ENCODE measurements at regions not wholly inside any gene's neighbourhood (a gene's known extent, or its start where the extent isn't known, plus 50 kb on each side); places are given as distances from the start of the nearest gene placed in this dataset.

GRCh38 chr3:103813955-103814354 is 1379.1 kb downstream of the ZPLD1 start:
- Histone ChIP-seq H3K4me3 (no peak overlapping the region), H4K20me1 (ENCODE audit: insufficient read depth, poor library complexity, severe bottlenecking) (no peaks in the 10 kb centered on the region), H3K9me3 (ENCODE audit: low read depth) (no peaks in the 10 kb centered on the region), H3K79me2 (no peaks in the 10 kb centered on the region), H3K27ac (no peak overlapping the region), H3K4me2 (no peak overlapping the region), H2AFZ (no peak overlapping the region), H3K4me1 (ENCODE audit: insufficient read depth) (no peaks in the 10 kb centered on the region), H3K9me2 (replicated peaks; ENCODE audit: insufficient read depth) (no peaks in the 10 kb centered on the region), H3K36me3 (replicated peaks; ENCODE audit: insufficient read depth, low read depth) (no peaks in the 10 kb centered on the region), H3K27me3 (no peaks in the 10 kb centered on the region)
- 60% methylated on average over 1 of the region's 1 CpG for WGBS (ENCODE audit: low lambda C conversion rate, missing lambda C conversion rate)
- no peak for DNase-seq (ENCODE audit: low spot score)
- TF ChIP-seq EZH2 (IDR thresholded peaks at IDR 0.05; ENCODE audit: borderline replicate concordance) (no peak), CTCF (IDR thresholded peaks at IDR 0.05; ENCODE audit: poor library complexity) (no peak), EZH2phosphoT487 (IDR thresholded peaks at IDR 0.05; ENCODE audit: low read depth, severe bottlenecking, unreplicated experiment) (no peak)

GRCh38 chr3:103818398-103818797 is 1383.6 kb downstream of the ZPLD1 start:
- Histone ChIP-seq H3K9me3 (ENCODE audit: low read depth) (no peaks in the 10 kb centered on the region), H3K9me2 (replicated peaks; ENCODE audit: insufficient read depth) (no peaks in the 10 kb centered on the region), H3K27ac (no peak overlapping the region), H3K79me2 (no peaks in the 10 kb centered on the region), H3K27me3 (no peaks in the 10 kb centered on the region), H2AFZ (no peak overlapping the region), H3K4me3 (no peak overlapping the region), H3K4me2 (no peak overlapping the region), H4K20me1 (ENCODE audit: insufficient read depth, poor library complexity, severe bottlenecking) (no peaks in the 10 kb centered on the region), H3K4me1 (ENCODE audit: insufficient read depth) (no peaks in the 10 kb centered on the region), H3K36me3 (replicated peaks; ENCODE audit: insufficient read depth, low read depth) (no peaks in the 10 kb centered on the region)
- DNase-seq (ENCODE audit: low spot score): no peak
- 90% methylated on average over 3 of the region's 3 CpGs for WGBS (ENCODE audit: low lambda C conversion rate, missing lambda C conversion rate)
- no peak for TF ChIP-seq CTCF (IDR thresholded peaks at IDR 0.05; ENCODE audit: poor library complexity)
- no peak for TF ChIP-seq EZH2 (IDR thresholded peaks at IDR 0.05; ENCODE audit: borderline replicate concordance)
- TF ChIP-seq EZH2phosphoT487 (IDR thresholded peaks at IDR 0.05; ENCODE audit: low read depth, severe bottlenecking, unreplicated experiment): no peak

- no peak for DNase-seq (ENCODE audit: low spot score)
- 64% methylated on average over 2 of the region's 2 CpGs for WGBS (ENCODE audit: low lambda C conversion rate, missing lambda C conversion rate)
- no peaks in the 10 kb centered on the region for H3K79me2 ChIP-seq
- H3K9me3 ChIP-seq (ENCODE audit: low read depth): no peaks in the 10 kb centered on the region
- H2AFZ ChIP-seq: no peak overlapping the region
- no peaks in the 10 kb centered on the region for H3K27me3 ChIP-seq
- no peaks in the 10 kb centered on the region for H3K4me1 ChIP-seq (ENCODE audit: insufficient read depth)
- H3K9me2 ChIP-seq (replicated peaks; ENCODE audit: insufficient read depth): no peaks in the 10 kb centered on the region
- H3K27ac ChIP-seq: no peak overlapping the region
- H3K4me3 ChIP-seq: no peak overlapping the region
- TF ChIP-seq CTCF (IDR thresholded peaks at IDR 0.05; ENCODE audit: poor library complexity) (no peak), EZH2phosphoT487 (IDR thresholded peaks at IDR 0.05; ENCODE audit: low read depth, severe bottlenecking, unreplicated experiment) (no peak), EZH2 (IDR thresholded peaks at IDR 0.05; ENCODE audit: borderline replicate concordance) (no peak)
- H3K36me3 ChIP-seq (replicated peaks; ENCODE audit: insufficient read depth, low read depth): no peaks in the 10 kb centered on the region
- no peaks in the 10 kb centered on the region for H4K20me1 ChIP-seq (ENCODE audit: insufficient read depth, poor library complexity, severe bottlenecking)
- no peak overlapping the region for H3K4me2 ChIP-seq
Observed at GRCh38 chr3:103818800-103819199, 1384.0 kb downstream of the ZPLD1 start.

- no peaks in the 10 kb centered on the region for H3K36me3 ChIP-seq (replicated peaks; ENCODE audit: insufficient read depth, low read depth)
- H2AFZ ChIP-seq: no peak overlapping the region
- no peak overlapping the region for H3K4me2 ChIP-seq
- H4K20me1 ChIP-seq (ENCODE audit: insufficient read depth, poor library complexity, severe bottlenecking): no peaks in the 10 kb centered on the region
- H3K4me1 ChIP-seq (ENCODE audit: insufficient read depth): no peaks in the 10 kb centered on the region
- DNase-seq (ENCODE audit: low spot score): no peak
- H3K27me3 ChIP-seq: no peaks in the 10 kb centered on the region
- no peak for TF ChIP-seq CTCF (IDR thresholded peaks at IDR 0.05; ENCODE audit: poor library complexity)
- no peak for TF ChIP-seq EZH2phosphoT487 (IDR thresholded peaks at IDR 0.05; ENCODE audit: low read depth, severe bottlenecking, unreplicated experiment)
- TF ChIP-seq EZH2 (IDR thresholded peaks at IDR 0.05; ENCODE audit: borderline replicate concordance): no peak
- H3K9me2 ChIP-seq (replicated peaks; ENCODE audit: insufficient read depth): no peaks in the 10 kb centered on the region
- no peak overlapping the region for H3K27ac ChIP-seq
- no peaks in the 10 kb centered on the region for H3K79me2 ChIP-seq
- no peak overlapping the region for H3K4me3 ChIP-seq
- no peaks in the 10 kb centered on the region for H3K9me3 ChIP-seq (ENCODE audit: low read depth)
Observed at GRCh38 chr3:103825586-103825985, 1390.8 kb downstream of the ZPLD1 start.
